ENCODE measurements at regions not wholly inside any gene's neighbourhood (a gene's known extent, or its start where the extent isn't known, plus 50 kb on each side); places are given as distances from the start of the nearest gene placed in this dataset.

- no peaks in the 10 kb centered on the region for H3K9me3 ChIP-seq
- H3K27me3 ChIP-seq = no peaks in the 10 kb centered on the region
- H3K4me1 ChIP-seq = no peaks in the 10 kb centered on the region
- no peak overlapping the region for H3K4me3 ChIP-seq (ENCODE audit: low read depth, low read length)
- no peaks in the 10 kb centered on the region for H3K36me3 ChIP-seq
- TF ChIP-seq CTCF (IDR thresholded peaks at IDR 0.05; ENCODE audit: low read depth, low read length) = no peak
- no peak for DNase-seq
These were observed 120.7 kb downstream of the NGF start for GRCh38 chr1:115217150-115218033.

- H3K27me3 ChIP-seq = no peaks in the 10 kb centered on the region
- H3K9me3 ChIP-seq = no peaks in the 10 kb centered on the region
- DNase-seq = no peak
- H3K4me3 ChIP-seq (ENCODE audit: low read depth, low read length) = no peak overlapping the region
- no peak for TF ChIP-seq CTCF (IDR thresholded peaks at IDR 0.05; ENCODE audit: low read depth, low read length)
- H3K4me1 ChIP-seq = no peaks in the 10 kb centered on the region
- no peaks in the 10 kb centered on the region for H3K36me3 ChIP-seq
These were observed 122.1 kb downstream of the NGF start for GRCh38 chr1:115215703-115216521.

- Histone ChIP-seq H3K4me3 (ENCODE audit: low read depth, low read length) (no peak overlapping the region), H3K27me3 (no peaks in the 10 kb centered on the region), H3K9me3 (no peaks in the 10 kb centered on the region), H3K4me1 (no peaks in the 10 kb centered on the region), H3K36me3 (no peaks in the 10 kb centered on the region)
- DNase-seq = no peak
- TF ChIP-seq CTCF (IDR thresholded peaks at IDR 0.05; ENCODE audit: low read depth, low read length) = no peak
These were observed 122.9 kb downstream of the NGF start for GRCh38 chr1:115215110-115215509.

GRCh38 chr1:115214098-115214497 is 124.0 kb downstream of the NGF start:
- Histone ChIP-seq H3K4me3 (ENCODE audit: low read depth, low read length) (no peak overlapping the region), H3K4me1 (no peaks in the 10 kb centered on the region), H3K9me3 (no peaks in the 10 kb centered on the region), H3K27me3 (no peaks in the 10 kb centered on the region), H3K36me3 (no peaks in the 10 kb centered on the region)
- DNase-seq = no peak
- TF ChIP-seq CTCF (IDR thresholded peaks at IDR 0.05; ENCODE audit: low read depth, low read length) = no peak

GRCh38 chr1:115213130-115213529 is 123.8 kb upstream of the TSPAN2 start:
- no peak for DNase-seq
- no peaks in the 10 kb centered on the region for H3K36me3 ChIP-seq
- H3K9me3 ChIP-seq = no peaks in the 10 kb centered on the region
- no peak overlapping the region for H3K4me3 ChIP-seq (ENCODE audit: low read depth, low read length)
- no peaks in the 10 kb centered on the region for H3K27me3 ChIP-seq
- TF ChIP-seq CTCF (IDR thresholded peaks at IDR 0.05; ENCODE audit: low read depth, low read length) = no peak
- no peaks in the 10 kb centered on the region for H3K4me1 ChIP-seq
